ENCODE measurements at regions not wholly inside any gene's neighbourhood (a gene's known extent, or its start where the extent isn't known, plus 50 kb on each side); places are given as distances from the start of the nearest gene placed in this dataset.

- no peak for ATAC-seq (replicated peaks)
- Mint-ChIP-seq H3K4me1 (peaks cover 12 to 27% of the 10 kb centered on the region in 2 donors), H3K9me3 (no peaks in the 10 kb centered on the region), H3K27ac (no peak overlapping the region), H3K36me3 (no peaks in the 10 kb centered on the region), H3K4me3 (no peak overlapping the region), H3K27me3 (no peaks in the 10 kb centered on the region)
- DNase-seq = no peak
Observed at GRCh38 chr13:77412116-77412635, 85.3 kb upstream of the MYCBP2 start.

- H3K27me3 Mint-ChIP-seq = no peaks in the 10 kb centered on the region
- H3K4me3 Mint-ChIP-seq = no peak overlapping the region
- H3K9me3 Mint-ChIP-seq = no peaks in the 10 kb centered on the region
- DNase-seq = no peak
- ATAC-seq (replicated peaks) = no peak
- no peak overlapping the region for H3K27ac Mint-ChIP-seq
- H3K4me1 Mint-ChIP-seq = no peaks in the 10 kb centered on the region
- no peaks in the 10 kb centered on the region for H3K36me3 Mint-ChIP-seq
Observed at GRCh38 chr13:77409412-77409811, 82.5 kb upstream of the MYCBP2 start.

GRCh38 chr13:77406644-77407440 is 79.9 kb upstream of the MYCBP2 start:
- Mint-ChIP-seq H3K27me3 (no peaks in the 10 kb centered on the region), H3K27ac (no peak overlapping the region), H3K4me3 (no peak overlapping the region), H3K9me3 (no peaks in the 10 kb centered on the region), H3K36me3 (no peaks in the 10 kb centered on the region), H3K4me1 (no peaks in the 10 kb centered on the region)
- DNase-seq (no peak), ATAC-seq (replicated peaks) (no peak)

GRCh38 chr13:77398825-77399620 is 72.1 kb upstream of the MYCBP2 start:
- ATAC-seq (replicated peaks) = no peak
- no peak for DNase-seq
- Mint-ChIP-seq H3K4me1 (no peaks in the 10 kb centered on the region), H3K36me3 (no peaks in the 10 kb centered on the region), H3K4me3 (no peak overlapping the region), H3K27me3 (no peaks in the 10 kb centered on the region), H3K9me3 (no peaks in the 10 kb centered on the region), H3K27ac (no peak overlapping the region)

GRCh38 chr13:77397636-77398035 is 70.7 kb upstream of the MYCBP2 start:
- ATAC-seq (replicated peaks) (no peak), DNase-seq (no peak)
- H3K4me1 Mint-ChIP-seq = peaks cover 2 to 11% of the 10 kb centered on the region in 2 donors
- H3K27ac Mint-ChIP-seq = no peak overlapping the region
- H3K4me3 Mint-ChIP-seq = no peak overlapping the region
- no peaks in the 10 kb centered on the region for H3K36me3 Mint-ChIP-seq
- no peaks in the 10 kb centered on the region for H3K9me3 Mint-ChIP-seq
- H3K27me3 Mint-ChIP-seq = no peaks in the 10 kb centered on the region

- Mint-ChIP-seq H3K27me3 (peaks cover 0 to 5% of the 10 kb centered on the region in 2 donors), H3K4me3 (no peak overlapping the region), H3K4me1 (peaks cover 9 to 32% of the 10 kb centered on the region in 2 donors), H3K36me3 (no peaks in the 10 kb centered on the region), H3K9me3 (no peaks in the 10 kb centered on the region), H3K27ac (no peak overlapping the region)
- ATAC-seq (replicated peaks) (no peak), DNase-seq (no peak)
Observed at GRCh38 chr13:77391475-77391874, 64.6 kb upstream of the MYCBP2 start.

- no peak overlapping the region for H3K27ac Mint-ChIP-seq
Observed at GRCh38 chr13:77390391-77390790, 63.5 kb upstream of the MYCBP2 start.

GRCh38 chr13:77389625-77390000 is 62.7 kb upstream of the MYCBP2 start:
- Mint-ChIP-seq H3K9me3 (no peaks in the 10 kb centered on the region), H3K36me3 (peaks cover 2 to 3% of the 10 kb centered on the region in 2 donors)
- ATAC-seq (replicated peaks) = peak in 1 of 2 donors; percentile 62

More at GRCh38 chr13:77390391-77390790, 63.5 kb upstream of the MYCBP2 start:
- Mint-ChIP-seq H3K4me1 (peaks cover 11 to 37% of the 10 kb centered on the region in 2 donors), H3K27me3 (peaks cover 0 to 5% of the 10 kb centered on the region in 2 donors), H3K36me3 (peaks cover 2 to 3% of the 10 kb centered on the region in 2 donors), H3K9me3 (no peaks in the 10 kb centered on the region), H3K4me3 (no peak overlapping the region)
- ATAC-seq (replicated peaks) (no peak), DNase-seq (no peak)

GRCh38 chr13:77388944-77389624 is 62.2 kb upstream of the MYCBP2 start:
- Mint-ChIP-seq H3K4me1 (peaks cover 11 to 37% of the 10 kb centered on the region in 2 donors), H3K9me3 (no peaks in the 10 kb centered on the region), H3K4me3 (no peak overlapping the region), H3K27ac (no peak overlapping the region), H3K36me3 (peaks cover 2 to 3% of the 10 kb centered on the region in 2 donors), H3K27me3 (peaks cover 0 to 5% of the 10 kb centered on the region in 2 donors)
- DNase-seq (no peak), ATAC-seq (replicated peaks) (peak in 1 of 2 donors; percentile 3)

More at GRCh38 chr13:77389625-77390000, 62.7 kb upstream of the MYCBP2 start:
- Mint-ChIP-seq H3K4me1 (peaks cover 11 to 37% of the 10 kb centered on the region in 2 donors), H3K4me3 (no peak overlapping the region), H3K27me3 (peaks cover 0 to 5% of the 10 kb centered on the region in 2 donors), H3K27ac (peak overlapping the region; percentile 22)
- DNase-seq = no peak

- Mint-ChIP-seq H3K27me3 (peaks cover 0 to 5% of the 10 kb centered on the region in 2 donors), H3K9me3 (no peaks in the 10 kb centered on the region), H3K4me3 (no peak overlapping the region), H3K36me3 (peaks cover 2 to 3% of the 10 kb centered on the region in 2 donors), H3K27ac (no peak overlapping the region), H3K4me1 (peaks cover 9 to 26% of the 10 kb centered on the region in 2 donors)
- ATAC-seq (replicated peaks) (no peak), DNase-seq (no peak)
Observed at GRCh38 chr13:77387607-77388200, 60.8 kb upstream of the MYCBP2 start.

- DNase-seq = no peak
- peaks cover 9 to 26% of the 10 kb centered on the region in 2 donors for H3K4me1 Mint-ChIP-seq
- peak; percentile 80 to 83 for ATAC-seq (replicated peaks)
- H3K9me3 Mint-ChIP-seq = no peaks in the 10 kb centered on the region
- H3K27me3 Mint-ChIP-seq = peaks cover 0 to 5% of the 10 kb centered on the region in 2 donors
- peak overlapping the region; percentile 51 for H3K27ac Mint-ChIP-seq
- H3K4me3 Mint-ChIP-seq = peak overlapping the region; percentile 18 to 29
- H3K36me3 Mint-ChIP-seq = peaks cover 2 to 3% of the 10 kb centered on the region in 2 donors
Observed at GRCh38 chr13:77386880-77387606, 60.1 kb upstream of the MYCBP2 start.

- Mint-ChIP-seq H3K4me1 (peaks cover 9 to 26% of the 10 kb centered on the region in 2 donors), H3K27ac (peak overlapping the region; percentile 47), H3K9me3 (no peaks in the 10 kb centered on the region), H3K27me3 (peaks cover 0 to 5% of the 10 kb centered on the region in 2 donors), H3K36me3 (peaks cover 2 to 3% of the 10 kb centered on the region in 2 donors), H3K4me3 (no peak overlapping the region)
- ATAC-seq (replicated peaks) = peak in 1 of 2 donors; percentile 25
- DNase-seq = no peak
Observed at GRCh38 chr13:77386046-77386445, 59.2 kb upstream of the MYCBP2 start.

- ATAC-seq (replicated peaks) (no peak), DNase-seq (no peak)
- H3K36me3 Mint-ChIP-seq = peaks cover 2 to 3% of the 10 kb centered on the region in 2 donors
- H3K27ac Mint-ChIP-seq = no peak overlapping the region
- no peak overlapping the region for H3K4me3 Mint-ChIP-seq
- H3K4me1 Mint-ChIP-seq = peaks cover 9 to 26% of the 10 kb centered on the region in 2 donors
- peaks cover 0 to 5% of the 10 kb centered on the region in 2 donors for H3K27me3 Mint-ChIP-seq
- H3K9me3 Mint-ChIP-seq = no peaks in the 10 kb centered on the region
Observed at GRCh38 chr13:77384999-77385398, 58.1 kb upstream of the MYCBP2 start.

Measured in stimulated activated naive B cell treated with anti-CD40 and anti-IgM and Interleukin-4, amounts not matched to agents 10 μg/mL and 1 μg/mL and 100 μg/mL, for 72 hours (primary cell).